ENCODE measurements at regions not wholly inside any gene's neighbourhood (a gene's known extent, or its start where the extent isn't known, plus 50 kb on each side); places are given as distances from the start of the nearest gene placed in this dataset.
A peak's percentile ranks its signal among the peaks of the same experiment; 100 is the strongest.
"Not testable (repeated sequence)": the region's sequence is repeated elsewhere in the genome, so short reads cannot be mapped to it uniquely, and the experiment has no call there.

GRCh38 chr5:162487528-162488525, 420.3 kb downstream of the GABRG2 start:
- no peak for DNase-seq

DNA sequence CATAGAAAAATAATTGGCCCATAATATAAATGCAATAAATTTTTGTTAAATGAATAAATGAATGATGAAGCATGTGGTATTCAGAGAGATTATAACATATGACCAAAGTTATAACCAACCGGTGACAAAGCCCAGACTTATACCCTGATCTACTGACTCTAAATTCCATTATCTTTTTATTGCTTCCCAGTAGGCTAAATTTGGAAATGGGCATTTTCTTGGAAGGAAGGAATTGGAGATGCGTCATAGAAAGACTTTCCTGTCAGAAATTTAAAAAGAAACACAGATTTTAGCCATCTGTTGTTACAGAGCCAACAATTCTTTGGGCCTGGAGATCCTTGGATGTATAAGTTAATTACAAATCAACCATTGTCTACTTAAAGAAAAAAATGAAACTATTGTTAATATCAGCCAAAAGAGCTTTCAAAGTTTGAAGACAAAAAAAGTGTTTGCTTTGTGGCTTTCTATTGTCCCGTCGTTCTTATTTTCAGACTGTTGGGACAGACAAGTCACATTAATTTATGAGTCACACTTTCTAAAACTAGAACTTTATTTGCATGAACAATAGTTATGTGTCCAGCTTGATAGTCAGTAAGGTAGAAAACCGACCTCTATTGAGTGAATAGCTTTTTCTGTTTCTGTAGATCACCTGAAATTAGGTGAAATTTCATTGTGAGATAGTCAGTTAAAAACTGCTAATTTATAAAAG, 428.7 kb downstream of the GABRG2 start:
- no peak for DNase-seq

GRCh38 chr5:162497455-162497854, 429.9 kb downstream of the GABRG2 start:
- no peak for DNase-seq

DNA sequence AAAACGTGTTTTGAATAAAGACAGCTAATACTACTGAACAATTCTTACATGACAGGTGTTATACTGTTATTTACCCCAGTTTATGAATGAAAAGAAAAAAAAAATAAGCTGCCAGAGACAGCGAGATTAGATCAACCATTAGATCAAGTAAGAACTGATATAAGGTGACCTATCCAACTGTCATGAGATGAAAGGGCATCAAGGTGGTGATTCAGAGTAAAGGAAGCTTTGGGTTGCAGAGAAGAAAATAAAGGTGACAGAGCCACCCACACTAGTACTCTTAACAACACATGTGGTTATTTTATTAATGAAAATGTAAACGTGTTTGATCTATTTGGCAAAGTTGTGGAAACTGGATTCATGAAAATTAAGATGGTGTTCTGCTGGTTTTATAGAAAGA, 435.2 kb downstream of the GABRG2 start:
- no peak for DNase-seq

GRCh38 chr5:162503796-162504195, 436.2 kb downstream of the GABRG2 start:
- DNase-seq: no peak

DNA sequence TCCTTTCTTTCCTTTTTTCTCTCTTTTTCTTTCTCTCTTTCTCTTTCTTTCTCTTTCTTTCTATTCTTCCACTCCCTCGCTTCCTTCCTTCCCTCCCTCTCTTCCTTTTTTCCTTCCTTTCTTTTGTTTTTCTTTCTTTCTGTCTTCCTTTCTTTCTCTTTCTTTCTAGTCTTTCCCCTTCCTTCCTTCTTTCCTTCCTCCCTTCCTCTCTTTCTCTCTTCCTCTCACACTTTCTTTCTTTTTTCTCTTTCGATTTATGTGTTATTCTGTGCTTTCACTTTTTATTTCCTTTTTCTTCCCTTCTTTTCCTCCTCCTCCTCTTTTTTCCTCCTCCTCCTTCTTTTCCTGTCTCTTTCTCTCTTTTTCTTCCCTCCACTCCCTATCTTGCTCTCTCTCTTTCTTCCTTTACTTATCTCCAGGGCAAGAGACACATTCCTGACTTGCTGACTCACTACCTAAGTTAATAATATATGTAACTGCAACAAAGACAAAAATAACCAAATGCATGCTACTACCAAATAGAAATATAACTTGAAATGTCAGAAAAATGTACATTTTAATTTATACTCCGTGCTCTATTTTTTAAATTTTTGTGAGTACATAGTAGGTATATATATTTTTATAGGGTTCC, 445.5 kb downstream of the GABRG2 start:
- no peak for DNase-seq

GRCh38 chr5:162514116-162514515, 446.5 kb downstream of the GABRG2 start:
- DNase-seq: no peak

GRCh38 chr5:162520878-162521277, 453.3 kb downstream of the GABRG2 start:
- no peak for DNase-seq

DNA sequence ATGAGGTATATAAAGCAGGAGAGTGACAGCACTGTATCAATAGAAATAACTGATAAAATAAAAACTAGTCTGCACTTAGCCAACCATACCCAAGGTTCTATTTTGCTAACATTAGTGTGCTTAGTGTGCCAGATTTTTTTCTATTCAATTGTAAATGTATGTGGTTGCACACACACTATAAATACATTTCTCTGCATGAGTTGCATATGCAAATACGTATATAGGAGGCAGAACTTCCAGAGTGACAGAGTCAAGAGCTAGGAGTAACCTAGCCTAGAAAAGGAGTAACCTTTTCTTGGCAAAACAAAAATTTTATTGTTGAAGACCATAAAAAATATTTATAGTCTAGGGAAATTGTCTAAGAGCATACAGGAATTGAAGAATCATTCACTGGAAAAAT, 461.6 kb downstream of the GABRG2 start:
- DNase-seq: no peak

DNA sequence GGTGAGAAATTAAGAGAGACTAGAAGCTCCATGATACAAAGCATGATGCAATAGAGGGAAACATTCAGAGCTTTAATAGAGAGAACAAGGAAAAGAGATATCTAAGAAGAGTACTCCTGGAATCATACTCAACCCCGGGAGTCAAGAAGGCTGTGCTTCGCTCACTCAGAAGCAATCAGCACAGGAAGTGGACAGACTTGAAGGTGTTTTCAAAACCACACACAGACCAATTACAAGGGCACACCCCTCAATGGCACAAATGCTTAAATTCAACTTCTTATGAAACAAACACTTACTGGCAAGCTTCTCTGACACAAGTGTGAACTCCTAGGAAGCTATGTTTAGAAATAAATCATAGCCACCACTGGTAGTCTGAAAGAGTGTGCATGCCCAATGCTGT, 462.3 kb downstream of the GABRG2 start:
- DNase-seq: no peak

GRCh38 chr5:162543437-162543836, 475.9 kb downstream of the GABRG2 start:
- DNase-seq: no peak

DNA sequence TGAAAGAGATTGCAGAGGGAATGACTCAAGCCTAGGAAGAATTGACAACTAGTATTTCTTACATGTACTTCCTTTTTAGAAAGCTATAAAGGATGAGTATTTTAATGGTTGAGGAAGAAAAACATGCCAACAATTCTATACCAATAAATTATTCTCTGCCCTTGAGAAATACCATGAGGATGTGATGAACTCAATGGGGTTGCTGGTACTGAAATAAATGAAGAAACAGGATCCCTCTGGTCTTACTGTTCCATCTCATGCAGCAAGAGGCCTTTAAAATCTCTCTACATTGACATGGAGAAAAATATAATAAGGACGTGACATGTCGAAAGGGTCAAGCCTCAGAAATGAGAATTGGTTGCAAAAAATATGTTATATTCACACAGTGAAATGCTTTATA, 477.3 kb downstream of the GABRG2 start:
- no peak for DNase-seq

GRCh38 chr5:162550236-162550635, 482.7 kb downstream of the GABRG2 start:
- DNase-seq: no peak

- DNase-seq: no peak
Observed at GRCh38 chr5:162558120-162558519, 490.5 kb downstream of the GABRG2 start.

GRCh38 chr5:162567644-162568043, 500.1 kb downstream of the GABRG2 start:
- DNase-seq: no peak

- no peak for DNase-seq
Observed at GRCh38 chr5:162573758-162574157, 506.2 kb downstream of the GABRG2 start.

DNA sequence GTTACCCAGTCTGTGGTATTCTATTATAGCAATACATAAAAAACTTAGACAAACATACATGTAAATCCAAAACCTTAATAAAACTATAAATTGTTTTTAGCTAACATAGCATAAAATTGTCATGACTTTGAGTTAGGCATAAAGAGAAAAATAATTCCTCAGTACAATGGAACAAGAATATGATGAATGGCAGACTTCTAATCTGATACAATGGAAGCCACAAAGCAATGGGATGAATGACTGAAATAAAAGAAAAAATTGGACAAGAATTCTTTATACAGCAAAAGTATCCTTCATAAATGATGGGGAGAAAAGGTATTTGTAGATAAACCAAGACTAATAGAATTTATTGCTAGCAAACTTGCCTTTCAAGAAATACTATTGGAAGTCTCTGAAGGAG, 524.2 kb downstream of the GABRG2 start:
- no peak for DNase-seq

GRCh38 chr5:162593881-162594280, 526.3 kb downstream of the GABRG2 start:
- DNase-seq: peak; percentile 24

DNA sequence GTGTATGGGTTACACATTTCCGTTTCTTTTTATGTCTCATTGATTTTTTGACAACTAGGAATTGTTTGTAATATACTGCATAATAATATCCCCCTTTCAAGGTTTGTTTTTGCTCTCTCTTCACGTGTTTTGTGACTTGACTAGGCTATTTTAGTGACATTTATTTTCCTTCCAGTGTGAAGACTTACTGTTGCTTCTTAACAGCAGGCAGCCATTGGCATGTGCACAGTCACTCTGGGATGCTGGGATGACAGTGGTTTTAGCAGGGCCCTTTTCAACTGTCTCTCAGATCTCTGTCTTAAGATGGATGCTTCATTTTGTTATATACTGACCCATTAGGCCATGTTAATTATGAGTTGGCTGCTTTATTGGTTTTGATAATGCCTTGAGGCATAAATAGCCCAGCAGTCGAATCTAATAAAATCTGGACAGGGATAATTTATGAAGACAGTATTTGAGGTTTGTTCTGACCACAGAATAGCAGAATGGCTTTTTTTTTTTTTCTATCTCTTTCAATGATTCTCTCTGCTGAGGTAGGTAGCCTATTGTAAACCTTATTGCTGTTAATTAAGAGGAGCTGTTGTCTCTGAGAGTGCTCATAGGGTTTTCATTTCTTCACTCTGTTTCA, 536.0 kb downstream of the GABRG2 start:
- DNase-seq: no peak

DNA sequence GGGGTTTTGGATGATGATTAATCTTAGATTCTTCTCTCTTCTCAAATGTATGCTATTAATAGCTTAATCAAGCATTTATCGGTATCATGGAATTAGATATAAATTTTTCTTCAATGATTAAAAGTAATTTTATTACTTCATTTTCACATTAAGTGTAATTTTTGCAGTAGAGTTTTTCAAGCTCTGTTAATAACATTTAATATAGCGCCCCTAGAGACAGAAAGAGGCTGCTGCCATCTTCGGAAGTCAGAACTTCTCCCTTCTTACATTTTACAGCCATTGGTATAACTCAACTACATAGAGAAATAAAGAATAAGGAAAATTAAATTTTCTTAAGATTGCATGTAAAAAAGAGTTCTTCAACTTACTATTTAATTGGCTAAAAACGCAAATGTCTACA, 540.3 kb downstream of the GABRG2 start:
- peak; percentile 1 for DNase-seq

DNA sequence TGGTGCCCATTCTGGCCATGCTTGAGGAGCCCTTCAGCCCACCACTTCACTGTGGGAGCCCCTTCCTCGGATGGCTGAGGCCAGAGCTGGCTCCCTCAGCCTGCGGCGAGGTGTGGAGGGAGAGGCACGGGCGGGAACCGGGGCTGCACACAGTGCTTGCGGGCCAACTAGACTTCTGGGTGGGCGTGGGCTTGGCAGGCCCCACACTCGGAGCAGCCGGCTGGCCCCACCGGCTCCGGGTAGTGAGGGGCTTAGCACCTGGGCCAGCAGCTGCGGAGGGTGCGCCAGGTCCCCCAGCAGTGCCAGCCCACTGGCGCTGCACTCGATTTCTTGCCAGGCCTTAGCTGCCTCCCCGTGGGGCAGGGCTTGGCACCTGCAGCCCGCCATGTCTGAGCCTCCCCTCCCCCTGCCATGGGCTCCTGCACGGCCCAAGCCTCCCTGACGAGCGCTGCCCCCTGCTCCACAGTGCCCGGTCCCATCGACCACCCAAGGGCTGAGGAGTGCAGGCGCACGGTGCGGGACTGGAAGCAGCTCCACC, 554.2 kb downstream of the GABRG2 start:
- DNase-seq: not testable (repeated sequence)

DNA sequence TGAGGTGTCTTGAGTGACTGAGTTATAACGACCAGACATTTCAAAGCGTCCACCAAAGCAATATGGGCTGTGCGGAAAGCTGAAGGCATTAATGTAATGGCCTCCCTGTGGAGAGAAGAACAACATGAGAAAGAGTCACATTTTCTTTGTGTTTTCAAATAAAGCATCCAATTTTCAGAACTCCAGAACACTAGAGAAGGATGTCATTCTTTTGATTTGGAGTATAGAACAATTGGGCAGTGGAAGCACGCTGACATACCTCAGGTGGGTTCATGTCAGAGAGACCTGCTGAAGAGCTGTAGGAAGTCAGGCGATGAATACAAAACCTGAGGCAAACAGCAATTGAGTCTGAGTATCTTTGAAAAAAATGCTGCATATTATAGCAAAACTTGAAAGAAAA, 556.5 kb downstream of the GABRG2 start:
- no peak for DNase-seq

DNA sequence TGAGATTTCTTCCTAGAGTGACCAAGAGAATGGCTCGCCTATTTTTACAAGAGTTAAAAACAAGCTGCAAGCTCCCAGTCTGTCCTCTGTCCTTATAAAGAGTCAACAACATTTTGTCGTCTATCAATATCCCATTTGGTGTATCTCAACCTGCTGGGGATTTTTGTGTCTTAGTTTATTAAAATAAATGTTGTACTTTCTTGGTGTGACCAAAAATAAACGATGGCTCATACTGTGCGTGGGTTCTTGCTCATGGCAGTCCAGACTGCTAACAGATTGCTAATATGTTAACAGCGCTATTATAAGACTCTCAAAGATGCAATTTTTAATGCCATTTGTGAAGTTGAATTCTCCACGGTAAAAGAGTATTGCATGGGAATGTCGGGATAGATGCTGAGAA, 569.9 kb downstream of the GABRG2 start:
- DNase-seq: no peak

All from hematopoietic multipotent progenitor cell treated with erythropoietin and hydrocortisone succinate and interleukin-3 and kit ligand, for 4 days (in vitro differentiated cells).